ENCODE measurements at regions not wholly inside any gene's neighbourhood (a gene's known extent, or its start where the extent isn't known, plus 50 kb on each side); places are given as distances from the start of the nearest gene placed in this dataset.

- Mint-ChIP-seq H3K4me1 (no peaks in the 10 kb centered on the region), H3K27ac (no peak overlapping the region), H3K27me3 (no peaks in the 10 kb centered on the region), H3K9me3 (no peaks in the 10 kb centered on the region), H3K4me3 (no peak overlapping the region), H3K36me3 (no peaks in the 10 kb centered on the region)
- DNase-seq: no peak
Measured at GRCh38 chr2:236724200-236724599, 154.6 kb downstream of the ACKR3 start.

DNA sequence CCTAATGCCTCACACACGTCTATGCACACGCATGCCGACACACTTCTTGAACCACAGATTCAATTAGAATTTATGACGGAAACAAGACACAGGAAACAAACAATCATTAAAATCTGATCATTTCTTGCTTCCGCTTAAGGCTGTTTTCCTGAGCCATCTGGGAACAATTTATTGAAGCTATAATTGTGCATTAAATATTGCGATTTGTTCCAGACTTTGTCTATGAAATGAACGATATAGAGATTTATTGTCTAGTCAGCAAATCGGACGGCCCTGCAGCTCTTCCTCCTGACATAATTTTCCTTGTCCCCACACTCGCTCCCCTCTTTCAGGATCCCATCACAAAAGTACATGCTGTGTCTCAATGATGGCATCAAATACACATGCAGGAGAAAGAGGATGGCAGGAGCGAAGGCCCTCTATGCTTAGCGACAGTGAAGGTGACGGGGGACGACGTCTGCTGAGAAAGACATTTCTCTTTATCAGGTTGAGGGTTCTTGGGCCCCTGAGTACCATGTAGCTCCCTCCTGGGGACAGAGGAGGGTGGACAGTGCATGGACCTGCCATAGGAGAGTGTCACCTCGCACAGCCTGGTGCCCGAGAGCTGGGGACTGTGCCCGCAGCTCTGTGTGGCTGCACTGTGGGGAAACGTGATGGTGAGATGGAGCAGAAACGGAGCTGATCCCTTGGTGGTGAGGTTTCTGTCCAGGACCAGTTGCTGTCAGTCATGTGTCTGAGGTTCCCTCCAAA, 157.3 kb downstream of the ACKR3 start:
- Mint-ChIP-seq H3K36me3 (no peaks in the 10 kb centered on the region), H3K27me3 (no peaks in the 10 kb centered on the region), H3K4me3 (no peak overlapping the region), H3K27ac (no peak overlapping the region), H3K4me1 (no peaks in the 10 kb centered on the region), H3K9me3 (no peaks in the 10 kb centered on the region)
- no peak for DNase-seq

- no peak for DNase-seq
- Mint-ChIP-seq H3K27ac (no peak overlapping the region), H3K27me3 (no peaks in the 10 kb centered on the region), H3K4me3 (no peak overlapping the region), H3K36me3 (no peaks in the 10 kb centered on the region), H3K9me3 (no peaks in the 10 kb centered on the region), H3K4me1 (no peaks in the 10 kb centered on the region)
Measured at GRCh38 chr2:236728916-236729670, 159.5 kb downstream of the ACKR3 start.

DNA sequence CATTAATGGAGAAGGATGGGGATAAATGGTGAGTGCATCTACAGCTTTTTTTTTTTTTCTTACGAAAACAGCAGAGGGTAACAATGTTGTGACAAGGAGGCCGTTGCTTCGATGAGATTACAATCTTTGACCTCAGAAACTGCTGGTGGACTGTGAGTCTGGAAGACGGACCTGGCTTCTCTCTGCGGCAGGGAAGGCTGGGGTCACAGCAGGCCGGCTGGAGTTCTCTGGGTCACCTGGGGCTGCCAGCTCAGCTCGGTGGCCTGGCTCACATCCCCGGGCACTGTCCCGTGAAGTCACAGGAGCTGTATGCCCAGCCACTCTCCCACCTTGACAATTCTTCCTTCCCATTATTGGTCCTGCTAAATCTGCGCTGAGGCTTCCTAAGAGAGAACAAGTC, 160.8 kb downstream of the ACKR3 start:
- Mint-ChIP-seq H3K27me3 (no peaks in the 10 kb centered on the region), H3K9me3 (no peaks in the 10 kb centered on the region), H3K4me3 (no peak overlapping the region), H3K4me1 (no peaks in the 10 kb centered on the region), H3K27ac (no peak overlapping the region), H3K36me3 (no peaks in the 10 kb centered on the region)
- DNase-seq: no peak

GRCh38 chr2:236731767-236732580, 162.3 kb downstream of the ACKR3 start:
- Mint-ChIP-seq H3K4me1 (no peaks in the 10 kb centered on the region), H3K27me3 (peaks cover 11% of the 10 kb centered on the region), H3K36me3 (no peaks in the 10 kb centered on the region), H3K9me3 (no peaks in the 10 kb centered on the region), H3K27ac (no peak overlapping the region), H3K4me3 (no peak overlapping the region)
- DNase-seq: no peak

DNA sequence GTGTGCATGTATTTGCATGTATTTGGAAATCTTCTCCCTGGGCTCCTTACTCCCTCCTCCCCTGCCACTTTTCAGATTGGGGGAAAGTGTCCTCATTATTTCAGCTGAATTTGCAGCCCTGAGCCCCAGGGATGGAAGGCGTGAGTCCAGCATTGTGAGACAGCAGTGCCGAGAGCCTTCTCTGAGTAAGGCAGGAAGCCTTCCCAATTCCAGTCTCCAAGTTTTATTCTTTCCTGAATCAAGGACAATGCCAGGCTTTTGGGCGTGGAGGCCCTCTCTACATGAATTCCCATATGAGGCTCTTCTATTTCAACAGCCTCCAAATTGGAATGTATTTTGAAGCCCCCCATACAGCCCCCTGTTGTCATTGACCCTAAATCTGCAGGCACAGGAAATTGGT, 163.5 kb downstream of the ACKR3 start:
- no peaks in the 10 kb centered on the region for H3K36me3 Mint-ChIP-seq
- H3K27me3 Mint-ChIP-seq: peaks cover 12% of the 10 kb centered on the region
- H3K4me3 Mint-ChIP-seq: no peak overlapping the region
- H3K9me3 Mint-ChIP-seq: no peaks in the 10 kb centered on the region
- no peak overlapping the region for H3K27ac Mint-ChIP-seq
- no peak for DNase-seq
- H3K4me1 Mint-ChIP-seq: no peaks in the 10 kb centered on the region

DNA sequence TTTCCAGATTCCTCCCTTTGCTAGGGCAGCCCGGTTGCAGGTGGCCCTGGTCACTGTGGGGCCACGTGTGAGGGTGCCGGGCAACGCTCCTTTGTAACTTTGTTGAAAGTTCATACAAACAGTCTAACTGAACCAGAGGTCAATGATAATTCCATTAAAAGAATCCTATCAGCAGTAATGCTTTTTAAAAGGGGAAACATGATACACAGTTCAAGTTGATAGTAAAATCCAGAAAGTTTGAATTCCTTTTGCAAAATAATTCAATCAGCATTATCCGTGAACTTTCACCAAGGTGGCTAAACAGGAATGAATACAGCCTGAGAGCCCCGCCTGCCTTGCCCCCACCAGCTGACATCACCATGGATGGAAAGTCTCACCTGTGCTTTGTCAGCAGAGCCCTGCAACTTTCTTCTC, 166.2 kb downstream of the ACKR3 start:
- no peaks in the 10 kb centered on the region for H3K4me1 Mint-ChIP-seq
- no peak overlapping the region for H3K27ac Mint-ChIP-seq
- no peaks in the 10 kb centered on the region for H3K36me3 Mint-ChIP-seq
- DNase-seq: no peak
- H3K27me3 Mint-ChIP-seq: peaks cover 12% of the 10 kb centered on the region
- H3K4me3 Mint-ChIP-seq: no peak overlapping the region
- no peaks in the 10 kb centered on the region for H3K9me3 Mint-ChIP-seq

DNA sequence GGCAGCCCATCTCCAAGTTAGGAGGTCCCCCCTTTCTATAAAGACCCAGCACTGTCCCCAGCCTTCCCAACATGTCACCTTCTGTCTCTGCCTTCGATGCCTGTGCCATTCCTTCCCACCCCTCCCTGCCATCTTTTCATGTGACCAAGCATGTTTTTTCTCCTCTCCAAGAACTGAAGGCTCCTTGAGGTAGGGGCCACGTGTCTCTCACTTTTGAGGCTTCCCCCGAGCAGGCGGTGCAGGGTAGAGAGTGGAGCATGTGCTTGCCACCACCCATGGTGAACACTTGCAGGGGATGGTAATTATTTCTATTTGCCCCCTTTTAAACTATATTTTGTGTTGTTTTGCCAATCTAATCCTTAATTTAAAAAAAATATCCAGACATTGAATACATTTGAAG, 168.4 kb downstream of the ACKR3 start:
- no peak overlapping the region for H3K27ac Mint-ChIP-seq
- H3K27me3 Mint-ChIP-seq: peaks cover 12% of the 10 kb centered on the region
- no peaks in the 10 kb centered on the region for H3K36me3 Mint-ChIP-seq
- no peak overlapping the region for H3K4me3 Mint-ChIP-seq
- no peaks in the 10 kb centered on the region for H3K9me3 Mint-ChIP-seq
- no peaks in the 10 kb centered on the region for H3K4me1 Mint-ChIP-seq
- no peak for DNase-seq

GRCh38 chr2:236738896-236739295, 169.3 kb downstream of the ACKR3 start:
- no peak overlapping the region for H3K27ac Mint-ChIP-seq
- DNase-seq: no peak
- H3K4me1 Mint-ChIP-seq: no peaks in the 10 kb centered on the region
- H3K9me3 Mint-ChIP-seq: no peaks in the 10 kb centered on the region
- no peaks in the 10 kb centered on the region for H3K36me3 Mint-ChIP-seq
- H3K27me3 Mint-ChIP-seq: peaks cover 12% of the 10 kb centered on the region
- no peak overlapping the region for H3K4me3 Mint-ChIP-seq

DNA sequence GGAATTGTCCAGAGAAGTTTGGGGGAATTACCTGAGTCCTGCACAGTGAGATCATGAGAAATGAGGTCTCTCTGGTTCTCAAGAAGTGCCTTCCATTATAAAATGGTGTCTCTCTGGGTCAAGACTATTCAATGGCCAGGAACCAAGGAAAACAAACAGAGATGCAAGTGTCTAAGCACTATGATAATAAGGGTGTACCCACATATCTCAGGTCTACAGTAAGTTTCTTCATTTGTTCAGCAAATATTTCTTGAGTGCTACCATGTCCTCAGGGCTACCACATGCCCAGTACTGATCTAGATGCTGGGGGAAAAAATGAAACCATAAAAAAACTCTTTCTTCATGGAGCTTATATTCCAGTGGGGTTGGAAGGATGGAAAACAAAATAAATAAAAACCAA, 170.0 kb downstream of the ACKR3 start:
- Mint-ChIP-seq H3K27ac (no peak overlapping the region), H3K36me3 (no peaks in the 10 kb centered on the region), H3K27me3 (peaks cover 12% of the 10 kb centered on the region), H3K4me3 (no peak overlapping the region), H3K4me1 (no peaks in the 10 kb centered on the region), H3K9me3 (no peaks in the 10 kb centered on the region)
- no peak for DNase-seq

GRCh38 chr2:236740506-236740905, 170.9 kb downstream of the ACKR3 start:
- Mint-ChIP-seq H3K27me3 (peaks cover 12% of the 10 kb centered on the region), H3K27ac (no peak overlapping the region), H3K9me3 (no peaks in the 10 kb centered on the region), H3K4me1 (no peaks in the 10 kb centered on the region), H3K4me3 (no peak overlapping the region), H3K36me3 (no peaks in the 10 kb centered on the region)
- DNase-seq: no peak

DNA sequence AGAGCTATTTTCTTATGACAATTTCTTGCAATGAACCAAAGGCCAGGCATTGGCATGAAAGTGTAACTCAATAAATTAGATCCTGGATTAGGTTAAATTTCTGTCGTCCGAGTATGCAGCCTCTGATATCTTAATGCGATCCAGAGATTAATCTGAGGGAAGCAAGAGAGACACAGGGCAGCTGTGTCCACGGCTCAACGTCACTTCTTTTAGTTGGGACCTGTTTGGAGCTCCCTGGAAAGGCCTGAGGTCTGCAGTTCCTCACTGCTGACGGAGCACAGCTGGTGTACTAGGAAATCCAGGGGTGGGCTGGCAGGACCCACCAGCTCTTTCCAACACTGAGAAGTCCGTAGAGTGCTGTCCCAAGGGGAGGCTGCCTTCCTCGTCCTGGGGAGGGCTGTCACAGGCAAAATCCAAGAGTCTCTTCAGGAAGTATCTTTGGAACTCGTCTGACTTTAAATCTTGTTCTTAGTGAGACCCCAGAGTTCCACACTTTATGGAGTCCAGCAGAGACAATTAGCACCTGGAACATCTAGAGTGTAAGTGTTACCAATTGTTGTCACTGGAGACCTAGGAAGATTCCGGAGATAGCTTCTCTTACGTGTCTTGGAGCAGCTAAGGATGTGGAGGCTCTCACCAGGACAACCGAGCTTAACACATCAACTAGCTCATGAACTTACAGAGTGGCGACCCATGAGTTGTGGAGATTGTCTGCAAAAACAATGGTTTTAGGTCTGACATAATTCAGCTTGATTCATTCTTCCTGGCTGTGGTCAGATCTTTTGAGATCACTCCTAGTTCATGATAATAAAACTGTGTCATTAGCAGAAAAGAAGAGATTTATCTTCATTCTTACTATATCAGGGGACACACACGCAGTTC, 173.7 kb downstream of the ACKR3 start:
- H3K9me3 Mint-ChIP-seq: no peaks in the 10 kb centered on the region
- no peaks in the 10 kb centered on the region for H3K36me3 Mint-ChIP-seq
- no peaks in the 10 kb centered on the region for H3K4me1 Mint-ChIP-seq
- DNase-seq: no peak
- no peaks in the 10 kb centered on the region for H3K27me3 Mint-ChIP-seq
- no peak overlapping the region for H3K4me3 Mint-ChIP-seq
- no peak overlapping the region for H3K27ac Mint-ChIP-seq

GRCh38 chr2:236743921-236744280, 174.3 kb downstream of the ACKR3 start:
- Mint-ChIP-seq H3K4me3 (no peak overlapping the region), H3K4me1 (no peaks in the 10 kb centered on the region), H3K36me3 (no peaks in the 10 kb centered on the region), H3K27ac (no peak overlapping the region), H3K27me3 (no peaks in the 10 kb centered on the region), H3K9me3 (no peaks in the 10 kb centered on the region)
- no peak for DNase-seq

GRCh38 chr2:236744281-236744705, 174.7 kb downstream of the ACKR3 start:
- Mint-ChIP-seq H3K36me3 (no peaks in the 10 kb centered on the region), H3K27me3 (peaks cover under 1% of the 10 kb centered on the region), H3K9me3 (no peaks in the 10 kb centered on the region), H3K4me1 (no peaks in the 10 kb centered on the region), H3K4me3 (no peak overlapping the region), H3K27ac (no peak overlapping the region)
- DNase-seq: no peak

DNA sequence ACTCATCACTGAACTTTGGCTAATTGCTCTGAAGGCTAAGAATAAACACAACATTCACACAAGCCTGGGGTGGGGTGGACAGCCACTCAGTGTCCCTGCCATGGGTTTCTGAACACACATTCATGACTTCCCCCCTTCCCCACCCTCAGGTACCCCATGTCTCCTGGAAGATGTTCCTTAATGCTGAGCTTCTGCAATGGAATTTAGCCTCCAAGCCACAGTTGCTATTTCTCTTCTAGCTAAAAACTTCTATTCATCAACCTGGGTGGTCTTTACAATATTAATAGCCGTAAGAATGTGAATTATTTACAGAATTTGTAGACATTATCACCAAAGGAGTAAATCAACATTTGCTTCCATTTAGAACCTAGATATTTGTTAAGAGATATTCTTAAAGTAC, 175.1 kb downstream of the ACKR3 start:
- H3K36me3 Mint-ChIP-seq: no peaks in the 10 kb centered on the region
- no peak overlapping the region for H3K4me3 Mint-ChIP-seq
- no peak for DNase-seq
- H3K4me1 Mint-ChIP-seq: no peaks in the 10 kb centered on the region
- no peak overlapping the region for H3K27ac Mint-ChIP-seq
- H3K27me3 Mint-ChIP-seq: peaks cover 4% of the 10 kb centered on the region
- no peaks in the 10 kb centered on the region for H3K9me3 Mint-ChIP-seq
